NCI-H2227 (cell line): ENCODE measurements at regions not wholly inside any gene's neighbourhood (a gene's known extent, or its start where the extent isn't known, plus 50 kb on each side); places are given as distances from the start of the nearest gene placed in this dataset.
"Not testable (repeated sequence)": the region's sequence is repeated elsewhere in the genome, so short reads cannot be mapped to it uniquely, and the experiment has no call there.

ENCODE experiments used
- DNase-seq: peaks from one replicate; lab custom pipeline; 2025; ENCODE audit not compliant: unreplicated experiment; lab: John Stamatoyannopoulos, UW

- no peak for DNase-seq
Observed at GRCh38 chr12:19624491-19624890, 185.2 kb downstream of the AEBP2 start.

GRCh38 chr12:19625551-19625950, 186.3 kb downstream of the AEBP2 start:
- DNase-seq = not testable (repeated sequence)

GRCh38 chr12:19627719-19628118, 188.4 kb downstream of the AEBP2 start:
- no peak for DNase-seq

- no peak for DNase-seq
Observed at GRCh38 chr12:19630536-19630935, 191.2 kb downstream of the AEBP2 start.

GRCh38 chr12:19633194-19633593, 193.9 kb downstream of the AEBP2 start:
- no peak for DNase-seq

- DNase-seq = no peak
Observed at GRCh38 chr12:19633641-19634040, 194.3 kb downstream of the AEBP2 start.

- DNase-seq = no peak
Observed at GRCh38 chr12:19639781-19640415, 200.6 kb downstream of the AEBP2 start.

GRCh38 chr12:19641235-19642080, 202.2 kb downstream of the AEBP2 start:
- no peak for DNase-seq

- no peak for DNase-seq
Observed at GRCh38 chr12:19642345-19642744, 203.1 kb downstream of the AEBP2 start.

GRCh38 chr12:19643635-19644034, 204.3 kb downstream of the AEBP2 start:
- no peak for DNase-seq

- DNase-seq = no peak
Observed at GRCh38 chr12:19644571-19644970, 205.3 kb downstream of the AEBP2 start.

- DNase-seq = no peak
Observed at GRCh38 chr12:19645823-19646222, 206.5 kb downstream of the AEBP2 start.

- no peak for DNase-seq
Observed at GRCh38 chr12:19646599-19646998, 207.3 kb downstream of the AEBP2 start.

GRCh38 chr12:19647806-19648556, 208.7 kb downstream of the AEBP2 start:
- no peak for DNase-seq

GRCh38 chr12:19648591-19648990, 209.3 kb downstream of the AEBP2 start:
- no peak for DNase-seq

- DNase-seq = no peak
Observed at GRCh38 chr12:19652386-19652785, 213.1 kb downstream of the AEBP2 start.

- DNase-seq = no peak
Observed at GRCh38 chr12:19654650-19655376, 215.5 kb downstream of the AEBP2 start.

GRCh38 chr12:19657118-19657731, 217.9 kb downstream of the AEBP2 start:
- DNase-seq = no peak

GRCh38 chr12:19657732-19658130, 218.4 kb downstream of the AEBP2 start:
- no peak for DNase-seq

GRCh38 chr12:19659086-19659485, 219.8 kb downstream of the AEBP2 start:
- DNase-seq = no peak

- no peak for DNase-seq
Observed at GRCh38 chr12:19659501-19659900, 220.2 kb downstream of the AEBP2 start.
